GM12874 (cell line): ENCODE measurements at regions not wholly inside any gene's neighbourhood (a gene's known extent, or its start where the extent isn't known, plus 50 kb on each side); places are given as distances from the start of the nearest gene placed in this dataset.

Source experiments
- TF ChIP-seq, protein P1 (sequence below): IDR thresholded peaks from 2 replicates; pipeline ENCODE4 v1.5.1; 2011; ENCODE audit warnings: low read depth, mild to moderate bottlenecking, control low read depth, low read length, moderate library complexity; ENCODE audit not compliant: insufficient read depth

DNA sequence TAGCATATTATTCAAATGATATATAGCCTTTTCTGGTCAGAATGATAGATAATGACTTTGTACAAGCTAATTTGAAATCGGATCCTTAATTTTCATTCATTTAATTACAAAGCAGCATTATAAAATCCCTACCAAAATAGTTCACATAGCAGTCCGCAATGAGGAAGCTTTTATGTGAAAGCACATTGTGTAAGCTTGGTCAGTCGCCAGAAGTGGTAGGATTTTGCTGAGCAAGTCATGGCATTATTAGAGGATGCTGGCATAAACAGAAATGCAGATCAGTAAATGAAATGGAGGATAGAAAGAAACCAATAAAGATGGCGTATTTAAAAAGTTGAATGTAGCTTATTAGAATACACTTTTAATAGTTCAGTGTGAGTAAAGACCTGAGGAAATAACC lies 93.2 kb upstream of the DIAPH2 start:
- TF ChIP-seq, protein P1, sequence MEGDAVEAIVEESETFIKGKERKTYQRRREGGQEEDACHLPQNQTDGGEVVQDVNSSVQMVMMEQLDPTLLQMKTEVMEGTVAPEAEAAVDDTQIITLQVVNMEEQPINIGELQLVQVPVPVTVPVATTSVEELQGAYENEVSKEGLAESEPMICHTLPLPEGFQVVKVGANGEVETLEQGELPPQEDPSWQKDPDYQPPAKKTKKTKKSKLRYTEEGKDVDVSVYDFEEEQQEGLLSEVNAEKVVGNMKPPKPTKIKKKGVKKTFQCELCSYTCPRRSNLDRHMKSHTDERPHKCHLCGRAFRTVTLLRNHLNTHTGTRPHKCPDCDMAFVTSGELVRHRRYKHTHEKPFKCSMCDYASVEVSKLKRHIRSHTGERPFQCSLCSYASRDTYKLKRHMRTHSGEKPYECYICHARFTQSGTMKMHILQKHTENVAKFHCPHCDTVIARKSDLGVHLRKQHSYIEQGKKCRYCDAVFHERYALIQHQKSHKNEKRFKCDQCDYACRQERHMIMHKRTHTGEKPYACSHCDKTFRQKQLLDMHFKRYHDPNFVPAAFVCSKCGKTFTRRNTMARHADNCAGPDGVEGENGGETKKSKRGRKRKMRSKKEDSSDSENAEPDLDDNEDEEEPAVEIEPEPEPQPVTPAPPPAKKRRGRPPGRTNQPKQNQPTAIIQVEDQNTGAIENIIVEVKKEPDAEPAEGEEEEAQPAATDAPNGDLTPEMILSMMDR = no peak

DNA sequence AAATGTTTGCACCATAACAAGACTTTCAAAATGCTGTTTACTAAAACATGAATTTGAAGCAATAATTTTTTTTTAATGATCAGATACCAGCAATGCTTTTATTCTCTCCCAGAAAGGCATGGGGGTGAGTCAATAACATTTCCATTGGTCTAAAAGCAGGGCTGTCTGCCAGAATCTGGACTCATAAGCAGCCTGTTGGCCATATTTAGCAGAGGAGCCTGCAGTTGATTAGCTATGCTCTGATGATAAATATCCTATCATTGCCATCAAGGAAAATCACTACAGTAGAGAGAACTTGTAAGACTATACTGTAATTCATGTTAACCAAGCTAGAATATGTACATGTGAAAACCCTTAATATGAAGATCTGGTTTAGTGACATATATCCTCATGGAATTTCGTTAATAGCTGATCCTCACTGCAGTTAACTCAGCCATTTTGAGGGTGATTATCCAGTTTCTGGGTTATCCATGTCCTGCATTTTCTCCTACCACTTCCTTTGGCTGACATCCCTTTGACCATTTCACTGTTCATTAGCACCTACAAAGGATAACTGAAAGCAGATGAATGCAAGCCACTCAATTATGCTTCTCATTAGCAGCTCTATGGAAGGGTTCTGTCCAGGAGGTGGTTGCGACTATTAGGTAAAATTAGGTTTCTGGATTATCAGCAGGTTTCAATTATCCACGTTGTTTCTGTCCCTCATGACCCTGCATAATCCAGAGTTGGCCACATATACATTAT lies 72.9 kb upstream of the DIAPH2 start:
- TF ChIP-seq, protein P1 = no peak

DNA sequence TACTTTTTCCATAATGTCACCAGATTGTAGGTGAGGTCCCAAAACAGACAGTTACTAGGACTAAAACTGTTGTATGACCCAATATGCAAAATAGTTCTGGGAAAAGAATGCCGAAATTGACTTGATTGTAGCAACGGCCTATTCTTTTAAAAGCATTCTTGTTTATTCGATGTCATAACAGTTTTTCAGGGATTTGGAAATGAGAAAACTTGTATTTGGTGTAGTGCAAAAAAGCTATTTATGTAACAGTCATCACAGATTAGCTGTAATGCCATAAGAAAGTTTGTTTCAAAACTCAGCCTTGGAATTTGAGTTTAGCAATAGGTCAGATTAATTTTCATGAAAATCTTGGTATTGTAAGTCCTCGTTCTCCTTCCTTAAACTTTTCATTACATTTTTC lies 69.2 kb upstream of the DIAPH2 start:
- TF ChIP-seq, protein P1 = no peak

DNA sequence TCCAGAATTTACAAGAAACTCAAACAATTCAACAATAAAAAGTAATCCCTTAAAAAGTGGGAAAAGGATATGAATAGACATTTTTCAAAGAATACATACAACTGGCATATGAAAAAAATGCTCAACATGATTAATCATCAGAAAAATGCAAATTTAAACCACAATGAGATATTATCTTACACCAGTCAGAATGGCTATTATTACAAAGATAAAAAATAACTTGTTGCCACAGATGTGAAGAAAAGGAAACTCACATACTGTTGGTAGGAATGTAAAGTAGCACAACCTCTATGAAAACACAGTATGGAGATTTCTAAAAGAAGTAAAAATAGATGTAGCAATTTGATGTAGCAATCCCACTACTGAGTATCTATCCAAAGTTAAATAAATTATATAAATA lies 65.1 kb upstream of the DIAPH2 start:
- TF ChIP-seq, protein P1 = no peak

DNA sequence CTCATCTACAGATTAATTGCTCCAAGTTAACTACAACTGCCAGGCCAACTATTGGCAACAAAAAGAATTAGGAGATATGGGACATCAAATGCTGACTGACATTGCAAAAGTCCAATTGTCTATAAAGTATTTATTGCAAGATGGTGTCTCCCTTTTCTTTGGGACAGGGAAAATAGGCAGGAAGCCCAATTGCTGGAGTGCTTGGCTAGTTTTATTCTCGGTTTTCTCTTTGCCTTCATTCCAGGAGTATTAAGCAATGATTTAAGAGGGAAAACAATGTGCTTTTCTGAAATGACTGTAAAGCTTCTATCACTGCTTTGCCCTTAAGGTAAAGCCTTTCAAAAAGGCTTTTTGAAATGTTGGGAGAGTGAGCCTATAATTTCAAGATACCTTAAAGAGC lies 62.8 kb upstream of the DIAPH2 start:
- TF ChIP-seq, protein P1 = no peak
